Mesodermal cell (in vitro differentiated cells): ENCODE measurements at regions not wholly inside any gene's neighbourhood (a gene's known extent, or its start where the extent isn't known, plus 50 kb on each side); places are given as distances from the start of the nearest gene placed in this dataset.

Experiments
- H3K27ac ChIP-seq: 2 replicates; pipeline ENCODE4 v1.7.0; 2013; ENCODE audit warnings: mild to moderate bottlenecking, low read depth, low read length, moderate library complexity; ENCODE audit not compliant: severe bottlenecking
- H3K36me3 ChIP-seq: 2 replicates; pipeline ENCODE4 v1.7.1; 2013; ENCODE audit warnings: mild to moderate bottlenecking, low read length, moderate library complexity; ENCODE audit not compliant: control insufficient read depth, insufficient read depth
- H3K4me1 ChIP-seq: one replicate; pipeline ENCODE4 v1.7.1; 2013; ENCODE audit warnings: mild to moderate bottlenecking, low read length; ENCODE audit not compliant: insufficient read depth, control insufficient read depth, poor library complexity, severe bottlenecking
- H3K4me3 ChIP-seq: 2 replicates; pipeline ENCODE4 v1.7.0; 2013; ENCODE audit warnings: low read length, control low read depth, mild to moderate bottlenecking; ENCODE audit not compliant: insufficient read depth, poor library complexity, severe bottlenecking; ENCODE audit errors: extremely low read depth
- H3K9me3 ChIP-seq: 2 replicates; pipeline ENCODE4 v1.7.1; 2013; ENCODE audit warnings: mild to moderate bottlenecking, low read length, moderate library complexity; ENCODE audit not compliant: control insufficient read depth
- WGBS, 2 experiments: methylation state at CpG; one replicate each; pipeline ENCODE4 v1.1.5; 2013; ENCODE audit warnings: missing lambda C conversion rate in 2 of 2; ENCODE audit not compliant: insufficient coverage in 2 of 2; 5-methylcytosine and 5-hydroxymethylcytosine counted together

DNA sequence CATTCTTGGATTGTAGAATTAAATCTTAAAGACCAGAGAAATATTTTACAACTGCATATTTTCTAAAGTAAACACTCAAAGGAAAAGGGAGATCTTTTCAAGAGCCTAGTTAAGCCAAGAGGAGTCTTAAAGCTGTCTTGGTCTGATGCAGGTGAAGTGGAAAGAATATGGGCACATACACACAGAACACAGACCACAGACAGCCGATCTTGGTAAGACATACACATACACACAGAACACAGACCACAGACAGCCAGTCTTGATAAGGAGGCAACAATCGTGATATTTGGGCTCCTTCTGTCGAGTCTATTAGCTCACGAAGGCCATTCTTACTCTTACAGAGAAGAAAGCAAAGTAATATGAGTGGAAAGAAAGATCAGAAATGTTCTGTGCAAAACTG, 1153.9 kb upstream of the TMPRSS15 start:
- Histone ChIP-seq H3K36me3 (no peaks in the 10 kb centered on the region), H3K4me3 (no peak overlapping the region), H3K9me3 (no peaks in the 10 kb centered on the region), H3K4me1 (no peaks in the 10 kb centered on the region), H3K27ac (no peak overlapping the region)
- WGBS, 2 experiments = no CpG with 5 or more reads among the region's 4 CpGs

DNA sequence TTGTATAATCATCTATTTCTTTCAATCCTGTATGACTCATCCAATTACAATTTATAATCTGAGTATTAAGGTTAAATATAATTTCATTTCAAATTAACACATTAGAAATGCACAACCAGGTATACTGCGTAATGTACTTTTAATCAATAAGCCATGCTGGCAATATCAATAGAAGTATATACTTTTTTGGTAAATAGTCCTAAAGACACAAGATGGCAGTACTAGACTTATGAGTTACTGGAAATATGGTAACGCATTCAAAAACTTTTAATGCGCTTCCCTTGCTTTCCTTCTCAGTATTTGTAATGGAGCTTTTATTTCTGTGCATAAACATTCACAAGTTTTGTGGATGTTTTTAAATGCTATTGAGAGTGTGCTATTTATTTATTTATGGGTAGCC, 1162.0 kb upstream of the TMPRSS15 start:
- no CpG with 5 or more reads among the region's 3 CpGs for WGBS, 2 experiments
- no peaks in the 10 kb centered on the region for H3K4me1 ChIP-seq
- H3K36me3 ChIP-seq = no peaks in the 10 kb centered on the region
- H3K27ac ChIP-seq = no peak overlapping the region
- H3K9me3 ChIP-seq = no peaks in the 10 kb centered on the region
- H3K4me3 ChIP-seq = no peak overlapping the region

DNA sequence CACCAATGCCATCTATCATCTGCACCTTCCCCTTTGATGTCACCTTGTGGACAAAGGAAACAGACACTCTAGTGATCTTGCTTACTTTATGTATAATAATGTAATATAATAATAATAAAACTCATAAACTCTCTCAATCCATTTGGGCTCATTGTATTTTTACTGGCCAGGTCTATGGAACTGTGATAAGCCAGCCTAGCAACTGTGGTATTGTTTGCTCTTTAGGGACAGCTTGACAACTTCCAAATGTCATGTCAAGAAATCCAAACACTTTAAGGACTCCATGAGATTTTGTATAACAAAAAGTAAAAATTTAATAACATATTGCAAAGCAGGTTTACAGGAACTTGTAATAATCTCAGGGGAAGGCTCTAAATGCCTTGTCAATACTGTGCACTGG, 1163.4 kb upstream of the TMPRSS15 start:
- H3K4me3 ChIP-seq = no peak overlapping the region
- no peaks in the 10 kb centered on the region for H3K4me1 ChIP-seq
- no peaks in the 10 kb centered on the region for H3K36me3 ChIP-seq
- no peaks in the 10 kb centered on the region for H3K9me3 ChIP-seq
- H3K27ac ChIP-seq = no peak overlapping the region

DNA sequence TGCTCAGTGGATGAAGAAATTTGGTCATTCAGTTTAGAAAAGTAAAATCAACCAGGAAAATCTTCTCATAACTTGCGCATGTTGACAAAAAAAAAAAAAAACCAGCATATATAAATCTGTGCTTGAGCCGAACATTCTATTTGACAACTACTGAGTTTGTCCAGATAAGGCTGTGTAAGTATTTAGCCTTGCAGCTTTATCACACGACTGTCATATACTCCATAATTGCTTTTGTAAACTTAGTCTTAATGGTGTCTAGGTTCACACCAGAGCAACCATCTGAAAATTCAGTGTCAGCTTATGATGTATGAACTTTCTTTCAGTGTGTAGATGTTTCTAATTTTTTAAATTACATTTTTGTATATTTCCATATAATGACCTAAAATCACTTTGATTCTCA, 1173.8 kb upstream of the TMPRSS15 start:
- H3K27ac ChIP-seq = no peak overlapping the region
- H3K36me3 ChIP-seq = no peaks in the 10 kb centered on the region
- H3K4me3 ChIP-seq = no peak overlapping the region
- no CpG with 5 or more reads among the region's 3 CpGs for WGBS, 2 experiments
- no peaks in the 10 kb centered on the region for H3K9me3 ChIP-seq
- no peaks in the 10 kb centered on the region for H3K4me1 ChIP-seq

DNA sequence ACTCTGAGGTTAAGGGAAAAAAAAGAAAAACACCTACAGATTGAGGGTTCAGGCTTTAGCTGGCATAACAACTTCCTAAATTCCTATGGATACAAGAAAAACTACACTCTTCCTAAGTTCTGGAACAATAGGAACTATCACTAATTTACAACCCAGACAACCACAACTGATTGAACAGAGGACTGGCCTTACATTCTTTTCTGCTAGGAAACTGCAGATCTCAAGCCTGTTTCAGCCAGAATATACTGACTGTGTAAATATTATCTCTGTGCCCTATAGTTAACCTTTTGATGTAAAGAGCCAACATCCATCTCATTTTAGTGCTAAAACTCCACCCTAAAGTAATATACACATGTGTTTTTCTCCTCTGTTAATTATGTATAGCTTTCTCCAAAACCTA, 1186.5 kb upstream of the TMPRSS15 start:
- no peaks in the 10 kb centered on the region for H3K9me3 ChIP-seq
- H3K4me1 ChIP-seq = no peaks in the 10 kb centered on the region
- H3K4me3 ChIP-seq = no peak overlapping the region
- H3K36me3 ChIP-seq = no peaks in the 10 kb centered on the region
- H3K27ac ChIP-seq = no peak overlapping the region

DNA sequence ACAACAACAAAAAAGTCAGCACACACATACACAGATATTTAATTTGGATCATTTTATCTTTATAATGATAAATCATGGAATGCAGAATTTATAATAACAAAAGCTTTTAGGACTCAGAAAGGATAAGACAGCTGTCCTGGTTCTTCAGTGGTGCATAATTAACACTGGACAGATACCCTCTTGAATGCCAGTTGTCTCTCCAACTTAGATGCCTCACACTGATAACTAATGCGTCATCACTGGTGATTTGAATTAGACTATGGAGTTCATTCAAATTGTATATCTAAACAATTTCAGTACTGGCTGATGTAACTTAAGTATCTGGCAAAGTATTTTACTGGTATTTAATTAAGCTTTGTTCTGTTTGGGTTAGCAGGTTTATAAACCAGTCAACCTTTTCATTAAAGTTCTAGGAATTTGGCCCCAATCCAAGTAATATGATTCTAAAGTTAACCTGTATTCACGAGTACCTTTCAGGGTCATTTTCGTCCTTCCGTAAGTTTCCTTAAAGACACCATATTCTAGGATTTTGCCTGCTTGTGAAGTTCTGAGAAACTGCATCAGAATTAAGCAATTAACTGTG, 1199.5 kb upstream of the TMPRSS15 start:
- H3K9me3 ChIP-seq = no peaks in the 10 kb centered on the region
- no peak overlapping the region for H3K27ac ChIP-seq
- no peaks in the 10 kb centered on the region for H3K4me1 ChIP-seq
- H3K4me3 ChIP-seq = no peak overlapping the region
- WGBS, 2 experiments = no CpG with 5 or more reads among the region's 4 CpGs
- no peaks in the 10 kb centered on the region for H3K36me3 ChIP-seq

DNA sequence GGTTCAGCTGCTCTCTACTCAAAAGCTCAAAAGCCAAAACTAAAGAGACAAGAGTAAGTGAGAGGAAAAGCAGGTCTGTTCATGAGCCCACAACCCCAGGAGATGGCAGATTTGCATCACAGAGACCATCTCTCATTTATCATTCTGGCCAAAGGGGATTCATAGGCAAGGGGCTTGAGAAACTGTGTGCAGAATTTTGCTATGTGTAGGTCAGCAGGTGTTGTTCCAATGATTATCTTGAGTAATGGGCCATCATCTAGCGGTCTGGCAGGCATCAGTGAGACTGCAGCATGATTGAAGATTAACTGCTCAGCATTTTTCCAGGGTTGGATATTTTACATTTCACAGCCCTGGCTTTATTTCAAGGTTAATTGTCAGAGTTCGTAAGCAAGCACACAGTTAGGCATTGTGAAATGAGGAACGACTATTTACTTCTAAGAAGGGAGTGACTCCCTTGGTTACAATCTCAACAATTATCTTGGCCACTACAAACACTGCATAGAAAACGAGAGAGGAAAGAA, 1204.6 kb upstream of the TMPRSS15 start:
- Histone ChIP-seq H3K36me3 (no peaks in the 10 kb centered on the region), H3K4me3 (no peak overlapping the region), H3K9me3 (no peaks in the 10 kb centered on the region), H3K4me1 (no peaks in the 10 kb centered on the region), H3K27ac (no peak overlapping the region)
- WGBS, 2 experiments = 30 to 40% methylated on average over 1 of the region's 4 CpGs

DNA sequence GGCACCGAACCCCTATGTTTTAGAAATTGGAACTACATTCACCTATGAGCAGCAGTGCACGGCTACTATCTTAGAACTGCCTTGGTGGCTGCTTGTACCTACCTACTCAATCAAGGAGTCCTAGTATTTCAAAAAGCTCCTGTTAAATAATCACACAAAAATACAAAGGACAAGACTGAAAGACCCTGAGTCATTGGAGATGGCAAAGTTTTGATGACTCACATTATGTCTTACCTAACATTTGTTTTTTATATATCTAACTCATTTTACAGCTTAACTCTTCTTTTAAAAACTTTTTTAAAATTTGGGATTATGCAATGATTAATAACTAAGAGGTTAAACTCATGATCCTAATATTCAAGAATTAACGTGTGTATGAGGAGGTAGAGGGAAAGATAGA, 1206.0 kb upstream of the TMPRSS15 start:
- no peaks in the 10 kb centered on the region for H3K4me1 ChIP-seq
- WGBS, 2 experiments = 100% methylated on average over 1 of the region's 3 CpGs; no CpG with 5 or more reads in 1 of the 2 experiments

DNA sequence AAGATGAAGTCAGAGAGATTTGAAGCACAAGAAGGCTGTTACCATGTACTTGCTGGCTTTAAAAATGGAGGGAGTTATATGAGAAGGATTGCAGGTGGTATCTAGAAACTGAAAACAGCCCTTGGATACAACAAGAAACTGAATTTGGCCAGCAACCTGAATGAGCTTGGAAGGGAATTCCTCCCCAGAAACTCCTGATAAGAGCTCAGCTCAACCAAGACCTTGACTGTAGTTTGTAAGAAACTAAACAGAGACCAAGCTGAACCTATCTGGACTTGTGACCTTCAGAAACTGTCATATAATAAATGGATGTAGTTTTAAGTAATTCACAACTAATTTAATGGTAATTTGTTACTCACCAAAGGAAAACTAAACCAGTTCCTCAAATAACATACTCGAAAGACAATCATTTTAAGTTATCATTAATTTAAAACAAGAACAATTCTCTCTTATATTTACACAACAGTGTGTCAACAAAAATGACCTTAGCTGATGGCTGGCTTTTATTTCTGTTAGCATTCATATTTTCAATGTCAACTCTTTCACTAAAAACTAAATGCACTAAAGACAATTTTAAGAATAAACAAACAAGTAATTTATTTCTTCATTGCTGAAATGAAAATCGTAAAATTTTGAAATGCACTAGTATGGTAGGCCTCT, 1218.4 kb upstream of the TMPRSS15 start:
- Histone ChIP-seq H3K4me1 (no peaks in the 10 kb centered on the region), H3K9me3 (no peaks in the 10 kb centered on the region), H3K27ac (no peak overlapping the region), H3K36me3 (no peaks in the 10 kb centered on the region), H3K4me3 (no peak overlapping the region)
- 78% methylated on average over 1 of the region's 2 CpGs; no CpG with 5 or more reads in 1 of the 2 experiments for WGBS, 2 experiments

More for the DNA sequence above, 1206.0 kb upstream of the TMPRSS15 start:
- Histone ChIP-seq H3K36me3 (no peaks in the 10 kb centered on the region), H3K27ac (no peak overlapping the region), H3K9me3 (no peaks in the 10 kb centered on the region), H3K4me3 (no peak overlapping the region)

DNA sequence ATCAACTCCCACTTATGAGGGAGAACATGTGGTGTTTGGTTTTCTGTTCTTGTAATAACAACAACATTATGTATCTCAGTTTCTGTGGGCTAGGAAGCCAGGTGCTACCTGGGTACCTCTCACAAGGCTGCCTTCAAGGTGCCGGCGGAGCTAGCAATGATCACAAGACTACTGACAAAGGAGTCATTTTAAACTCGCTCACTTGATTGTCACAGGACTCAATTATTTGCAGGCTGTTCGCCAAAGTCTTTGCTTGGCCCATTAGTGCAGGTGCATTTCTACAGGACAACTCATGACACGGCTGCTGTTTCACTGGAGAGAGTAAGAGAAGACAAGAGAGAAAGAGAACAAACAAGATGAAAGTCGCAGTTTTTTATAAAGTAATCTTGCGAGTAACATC, 1237.4 kb upstream of the TMPRSS15 start:
- Histone ChIP-seq H3K4me1 (no peaks in the 10 kb centered on the region), H3K27ac (no peak overlapping the region), H3K4me3 (no peak overlapping the region), H3K36me3 (no peaks in the 10 kb centered on the region), H3K9me3 (no peaks in the 10 kb centered on the region)
- WGBS, 2 experiments = 88 to 96% methylated on average over 5 of the region's 7 CpGs

DNA sequence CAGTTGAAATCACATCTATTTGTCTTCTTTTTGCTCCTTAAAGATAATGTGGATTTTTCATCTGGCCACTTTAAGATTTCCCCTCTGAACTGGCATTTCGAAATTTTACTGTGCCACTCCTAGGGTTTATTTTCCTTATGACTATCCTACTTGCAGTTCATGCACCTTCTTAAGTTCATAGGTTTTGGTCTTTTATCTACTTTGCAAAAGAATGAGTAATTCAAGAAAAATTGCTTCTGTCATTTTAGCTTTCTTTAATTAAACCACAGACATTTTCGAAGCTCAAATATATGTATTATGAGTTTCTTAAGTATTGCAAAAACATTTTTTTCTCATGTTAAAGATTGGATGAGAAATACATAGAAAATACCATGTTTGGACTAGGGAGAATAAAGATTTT, 1244.8 kb upstream of the TMPRSS15 start:
- H3K27ac ChIP-seq = no peak overlapping the region
- no peaks in the 10 kb centered on the region for H3K4me1 ChIP-seq
- no peak overlapping the region for H3K4me3 ChIP-seq
- no peaks in the 10 kb centered on the region for H3K36me3 ChIP-seq
- no CpG with 5 or more reads among the region's 2 CpGs for WGBS, 2 experiments
- H3K9me3 ChIP-seq = no peaks in the 10 kb centered on the region
